CD1c-positive myeloid dendritic cell (primary cell): ENCODE measurements at regions not wholly inside any gene's neighbourhood (a gene's known extent, or its start where the extent isn't known, plus 50 kb on each side); places are given as distances from the start of the nearest gene placed in this dataset.

ENCODE experiments used
- DNase-seq: peaks from one replicate; pipeline ENCODE4 v3.0.0-alpha.2; 2016; ENCODE audit errors: extremely low spot score

DNA sequence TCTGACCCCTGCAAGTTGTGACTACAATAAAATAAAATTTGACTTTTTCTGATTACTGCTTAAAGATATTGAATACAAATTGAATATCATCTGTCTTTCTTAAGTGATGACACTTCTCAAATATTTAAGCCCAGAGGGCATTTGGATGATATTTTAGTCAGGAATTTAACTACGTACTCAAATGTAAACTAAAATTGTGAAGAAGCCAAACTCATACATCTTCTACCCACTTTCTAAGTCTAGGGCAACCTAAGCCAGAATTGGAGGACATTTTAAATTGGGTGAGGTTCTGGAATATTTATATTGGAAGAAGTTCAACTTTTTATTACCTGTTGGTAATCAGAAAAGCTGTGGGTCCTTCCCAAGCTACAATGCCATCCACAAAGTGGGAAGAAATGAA is 149.1 kb upstream of the WDR11 start:
- DNase-seq, result no peak

GRCh38 chr10:120705309-120705708 is 145.9 kb upstream of the WDR11 start:
- DNase-seq, result no peak

GRCh38 chr10:120710076-120710475 is 141.1 kb upstream of the WDR11 start:
- no peak for DNase-seq

DNA sequence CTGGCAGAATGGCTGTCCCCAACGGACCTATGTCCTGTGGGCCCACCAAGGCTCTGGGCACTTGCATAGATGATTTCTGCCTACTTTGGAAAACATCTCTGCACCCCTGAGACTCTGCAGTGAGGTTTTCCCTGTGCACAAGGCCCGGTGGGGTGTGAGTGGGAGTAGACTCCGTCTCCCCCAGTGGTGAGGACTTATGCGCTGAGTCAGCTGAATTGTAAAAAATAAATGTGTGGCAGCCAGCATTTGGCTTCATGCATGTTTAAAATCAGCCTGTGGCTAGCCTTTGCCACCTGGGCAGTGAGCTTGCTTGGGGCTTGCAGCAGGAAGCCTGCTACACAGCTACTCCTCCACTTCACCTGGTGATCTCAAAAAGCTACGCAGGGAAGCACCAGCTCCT is 139.3 kb upstream of the WDR11 start:
- DNase-seq, result no peak

DNA sequence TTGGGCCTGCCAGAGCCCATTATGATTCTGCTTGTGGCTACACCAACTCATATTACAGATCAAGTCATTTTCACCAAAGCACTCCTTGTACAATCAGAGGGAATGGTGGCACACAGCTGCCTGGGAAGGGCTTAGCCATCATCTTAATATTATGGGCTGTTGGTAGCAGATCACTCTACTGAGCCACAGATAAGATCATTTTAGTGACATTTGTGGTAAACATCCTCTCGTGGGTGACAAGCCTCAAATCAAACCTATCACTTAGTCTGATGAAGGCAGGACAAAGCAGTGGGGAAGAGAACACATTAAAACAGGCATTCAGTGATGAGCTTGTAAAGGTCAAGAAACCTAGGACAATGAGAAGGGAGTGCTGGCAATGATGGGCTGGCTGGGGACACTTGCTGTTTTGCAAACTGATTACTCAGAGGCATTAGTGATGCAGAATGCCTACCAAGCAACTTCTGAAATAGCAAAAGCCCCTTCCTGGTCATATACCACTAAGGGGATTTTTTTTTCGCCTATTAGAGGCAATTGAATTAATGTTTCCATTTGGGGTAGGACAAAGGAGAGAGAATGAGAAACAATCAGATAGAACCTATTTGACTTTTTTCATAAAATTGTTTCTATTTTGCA is 137.5 kb upstream of the WDR11 start:
- no peak for DNase-seq

- DNase-seq, result peak; percentile 78
These were observed 136.0 kb upstream of the WDR11 start for GRCh38 chr10:120715171-120715570.

GRCh38 chr10:120719333-120719732 is 131.8 kb upstream of the WDR11 start:
- no peak for DNase-seq

DNA sequence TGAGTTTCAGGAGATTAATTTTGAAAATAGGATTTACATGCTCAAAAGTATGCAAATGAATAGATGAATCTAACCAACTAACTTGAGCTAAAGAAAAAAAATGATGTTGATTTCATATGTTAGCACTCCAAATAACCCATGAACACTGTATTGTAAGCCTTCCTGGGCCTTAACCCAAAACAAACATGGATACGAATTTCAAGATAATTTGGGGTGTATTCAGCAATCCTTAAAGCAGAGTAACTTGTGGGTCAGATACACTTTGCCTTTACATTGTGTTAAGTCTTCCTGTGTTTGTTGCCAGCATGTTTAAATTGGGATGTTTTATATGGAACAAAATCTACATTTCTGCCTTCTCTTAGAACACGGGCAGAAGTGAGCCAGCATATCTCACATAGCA is 124.2 kb upstream of the WDR11 start:
- no peak for DNase-seq

DNA sequence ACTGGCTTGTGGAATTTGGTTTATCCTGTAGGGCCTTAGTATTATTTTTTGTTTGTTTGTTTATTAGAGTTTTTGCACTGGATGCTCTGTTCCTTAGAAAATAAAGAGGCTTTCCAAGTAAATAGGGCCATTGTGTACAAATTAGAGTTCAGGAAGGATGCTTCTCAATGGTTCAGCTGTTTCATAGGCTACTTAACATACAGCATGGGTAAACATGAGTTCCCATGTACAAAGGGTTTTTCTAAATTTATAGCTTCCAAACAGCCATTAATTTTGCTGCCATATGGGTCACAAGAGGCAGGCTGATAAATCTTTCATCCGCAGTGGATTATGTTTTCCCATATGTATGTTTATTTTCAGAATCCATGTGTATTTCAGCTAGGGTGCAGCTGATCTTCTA is 121.6 kb upstream of the WDR11 start:
- no peak for DNase-seq

DNA sequence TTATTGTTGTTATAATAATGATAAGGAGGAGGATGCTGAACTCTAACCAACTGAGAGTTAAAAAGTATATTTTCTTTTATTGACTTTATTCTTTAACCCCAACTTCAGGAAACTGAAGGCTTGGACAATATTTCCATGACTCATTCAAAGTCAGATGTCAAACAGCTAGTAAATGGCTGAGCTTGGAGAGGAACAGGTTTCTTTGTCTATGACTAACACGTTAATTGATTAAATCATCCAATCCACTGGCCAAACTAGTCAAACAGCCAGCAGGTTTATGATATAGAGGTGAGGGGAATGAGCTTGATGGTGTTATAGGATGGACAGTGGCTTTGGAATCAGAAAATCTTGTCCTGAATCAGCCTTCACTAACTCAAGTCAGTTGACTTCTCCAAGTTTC is 119.1 kb upstream of the WDR11 start:
- no peak for DNase-seq

GRCh38 chr10:120732643-120733313 is 118.4 kb upstream of the WDR11 start:
- DNase-seq, result no peak

DNA sequence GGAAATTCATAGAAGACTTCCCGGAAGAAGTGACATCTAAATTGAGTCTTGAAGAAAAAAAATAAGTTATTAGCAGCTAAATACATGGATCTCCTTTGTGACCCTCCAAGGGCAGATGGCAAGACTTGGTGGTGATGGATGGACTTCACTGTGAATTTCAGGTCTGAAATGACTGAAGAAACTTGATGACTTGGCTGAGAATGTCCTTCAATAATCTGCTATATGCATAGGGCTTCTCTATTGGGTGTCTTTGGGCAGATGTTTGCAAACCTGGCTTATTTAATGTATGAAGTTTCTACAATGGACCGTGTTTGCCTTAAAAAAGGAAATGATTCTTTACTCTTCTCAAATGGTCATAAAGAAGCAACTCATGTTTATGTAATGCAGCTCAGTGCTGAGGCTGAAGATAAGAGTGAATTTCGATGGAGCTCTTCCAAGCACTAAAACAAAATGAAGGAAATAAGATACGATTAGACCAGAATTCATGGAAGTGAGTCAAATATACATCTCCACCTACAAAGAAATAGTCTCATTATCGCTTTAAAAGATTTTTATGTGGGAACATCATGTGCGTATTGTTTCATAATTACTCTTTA is 116.6 kb upstream of the WDR11 start:
- DNase-seq, result no peak

GRCh38 chr10:120735315-120735714 is 115.8 kb upstream of the WDR11 start:
- no peak for DNase-seq

DNA sequence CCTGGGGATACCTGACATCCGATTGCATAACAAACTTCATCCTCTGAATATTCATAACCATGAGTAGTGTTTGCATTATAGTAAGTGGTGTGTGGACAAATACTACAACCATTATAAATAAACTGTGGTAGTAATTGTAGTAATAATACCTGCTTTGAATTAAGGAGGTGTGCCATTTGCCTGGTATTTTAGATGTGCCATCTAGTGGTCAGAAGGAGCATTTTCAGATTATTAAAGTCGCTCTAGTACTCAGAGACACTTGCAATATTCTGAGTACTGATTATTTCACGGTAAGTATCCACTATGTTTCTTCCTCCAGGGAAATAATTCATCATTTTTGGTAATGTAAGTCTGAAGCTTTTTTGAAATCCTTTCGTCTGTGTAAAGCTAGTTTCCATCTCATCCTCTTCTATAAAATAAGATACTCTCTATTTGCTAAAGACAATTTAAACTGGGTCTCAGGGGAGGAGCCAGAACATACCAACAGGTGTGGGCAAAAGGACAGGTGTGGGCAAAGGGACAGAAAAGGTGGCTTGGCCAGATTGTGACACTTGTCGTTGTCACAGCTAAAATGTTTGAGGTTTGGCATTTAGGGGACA is 115.3 kb upstream of the WDR11 start:
- DNase-seq, result peak; percentile 48

GRCh38 chr10:120736377-120736776 is 114.8 kb upstream of the WDR11 start:
- DNase-seq, result no peak

GRCh38 chr10:120738658-120739057 is 112.5 kb upstream of the WDR11 start:
- DNase-seq, result no peak

DNA sequence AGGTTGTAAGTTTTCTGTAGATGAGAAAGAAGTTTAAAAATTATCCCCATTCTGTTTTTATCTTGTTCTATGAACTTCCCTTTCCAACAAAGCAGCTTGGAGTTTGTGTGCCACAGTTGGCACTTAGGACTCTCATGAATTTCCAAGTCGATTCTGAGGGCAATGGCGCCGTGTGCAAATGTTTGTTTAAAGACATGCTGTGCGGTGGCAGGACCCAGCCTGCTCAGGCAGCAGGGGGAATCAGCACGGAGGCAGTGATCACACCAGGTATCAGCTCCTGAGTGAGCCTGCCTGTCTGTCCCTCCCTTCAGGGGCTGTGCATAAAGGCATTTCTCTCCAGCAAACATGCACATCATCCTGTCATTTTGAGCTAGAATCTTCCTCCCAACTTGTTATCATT is 109.8 kb upstream of the WDR11 start:
- no peak for DNase-seq

- no peak for DNase-seq
These were observed 108.8 kb upstream of the WDR11 start for GRCh38 chr10:120742373-120742772.

- DNase-seq, result no peak
These were observed 107.1 kb upstream of the WDR11 start for GRCh38 chr10:120744040-120744439.

DNA sequence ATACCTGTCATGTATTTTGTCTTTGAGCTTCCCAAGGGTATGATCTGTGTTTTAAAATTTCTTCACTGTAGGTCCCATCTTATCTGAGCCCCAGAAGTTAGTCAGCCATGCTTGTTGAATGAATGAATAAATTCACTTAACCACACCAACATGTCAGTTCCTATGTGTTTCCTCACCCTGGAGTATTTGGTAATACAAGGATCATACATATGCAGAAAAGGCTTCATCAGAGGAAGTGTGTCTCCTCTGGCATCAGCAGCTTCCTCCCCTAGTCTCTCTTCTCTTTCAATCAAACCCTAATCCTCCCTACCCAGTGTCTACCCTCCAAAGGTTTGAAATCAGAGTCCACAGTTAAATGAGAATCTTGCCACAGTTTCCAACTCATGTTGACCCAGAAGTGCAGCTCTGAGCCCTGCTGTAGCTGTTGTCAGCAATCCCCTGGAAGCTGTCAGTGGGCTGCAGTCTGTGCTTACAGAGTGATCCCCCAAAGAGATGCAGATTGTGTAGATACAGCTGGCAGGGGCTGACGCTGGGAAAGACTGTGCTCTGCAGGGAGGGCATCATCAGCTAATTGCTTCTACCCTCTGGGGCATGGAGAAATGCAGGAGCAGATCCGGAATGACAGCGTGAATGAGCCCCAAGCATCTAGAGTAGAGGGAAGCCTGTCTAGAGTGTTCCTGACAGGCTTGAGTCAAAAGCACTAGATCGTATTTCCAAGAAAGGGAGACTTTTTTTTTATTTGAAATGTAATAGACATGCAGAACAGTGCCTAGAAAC is 105.0 kb upstream of the WDR11 start:
- peak; percentile 46 for DNase-seq

- DNase-seq, result no peak
These were observed 102.6 kb upstream of the WDR11 start for GRCh38 chr10:120748519-120748918.

DNA sequence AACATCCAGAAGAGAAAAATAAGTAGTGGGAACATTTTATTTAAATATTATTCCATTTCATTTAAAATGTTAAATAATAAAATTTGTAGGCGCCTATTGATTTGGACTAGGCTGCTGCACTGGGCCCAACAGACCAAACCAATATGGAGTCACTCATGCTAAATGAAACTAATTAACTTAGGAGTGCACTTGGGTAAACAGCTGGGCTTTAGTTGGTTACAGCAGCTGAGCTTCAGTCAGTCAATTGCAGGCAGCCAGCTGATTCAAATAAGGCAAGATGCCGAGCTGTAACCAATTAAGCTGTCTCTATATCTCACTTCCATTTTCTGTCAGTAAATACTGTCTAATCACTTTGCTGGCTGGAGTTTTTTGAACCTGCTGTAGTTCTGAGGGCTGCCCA is 102.1 kb upstream of the WDR11 start:
- peak; percentile 9 for DNase-seq
